ENCODE measurements at regions not wholly inside any gene's neighbourhood (a gene's known extent, or its start where the extent isn't known, plus 50 kb on each side); places are given as distances from the start of the nearest gene placed in this dataset.
A peak's percentile ranks its signal among the peaks of the same experiment; 100 is the strongest.

GRCh38 chr17:68794636-68795434, 160.4 kb downstream of the ABCA8 start:
- TF ChIP-seq CTCF (IDR thresholded peaks at IDR 0.05) (peak in 3 of 7 experiments; percentile 11 to 25 (median 25)), POLR2AphosphoS5 (IDR thresholded peaks at IDR 0.05) (no peak)
- no peaks in the 10 kb centered on the region for H3K36me3 ChIP-seq
- intact Hi-C loops (cut with DNase I; ENCODE audit: low total_unique reads), result no loop called here
- H3K27me3 ChIP-seq, result no peaks in the 10 kb centered on the region
- 22 to 32% (median 26%) methylated on average over 5 of the region's 5 CpGs for WGBS, 5 donors
- peak in 1 of 2 donors; percentile 76 for DNase-seq
- peaks cover 7 to 37% (median 22%) of the 10 kb centered on the region in 4 donors for H3K4me1 ChIP-seq
- H3K4me3 ChIP-seq, result peak overlapping the region in 1 of 4 donors; percentile 5
- peak overlapping the region in 4 of 5 donors; percentile 60 to 80 (median 72) for H3K27ac ChIP-seq
- no peaks in the 10 kb centered on the region for H3K9me3 ChIP-seq

- Histone ChIP-seq H3K27me3 (no peaks in the 10 kb centered on the region), H3K4me3 (no peak overlapping the region), H3K4me1 (peaks cover 7 to 37% (median 22%) of the 10 kb centered on the region in 4 donors), H3K9me3 (no peaks in the 10 kb centered on the region), H3K36me3 (no peaks in the 10 kb centered on the region), H3K27ac (peak overlapping the region in 4 of 5 donors; percentile 60 to 80 (median 72))
- no peak for TF ChIP-seq POLR2AphosphoS5 (IDR thresholded peaks at IDR 0.05)
- no peak for TF ChIP-seq CTCF (IDR thresholded peaks at IDR 0.05)
- TF ChIP-seq POLR2A (IDR thresholded peaks at IDR 0.05), result no peak
- no peak for TF ChIP-seq EP300 (IDR thresholded peaks at IDR 0.05)
- 25 to 60% (median 27%) methylated on average over 2 of the region's 2 CpGs for WGBS, 5 donors
- intact Hi-C loops (cut with DNase I; ENCODE audit: low total_unique reads), result no loop called here
- no peak for DNase-seq
These were observed 162.3 kb downstream of the ABCA8 start for GRCh38 chr17:68792873-68793272.

DNA sequence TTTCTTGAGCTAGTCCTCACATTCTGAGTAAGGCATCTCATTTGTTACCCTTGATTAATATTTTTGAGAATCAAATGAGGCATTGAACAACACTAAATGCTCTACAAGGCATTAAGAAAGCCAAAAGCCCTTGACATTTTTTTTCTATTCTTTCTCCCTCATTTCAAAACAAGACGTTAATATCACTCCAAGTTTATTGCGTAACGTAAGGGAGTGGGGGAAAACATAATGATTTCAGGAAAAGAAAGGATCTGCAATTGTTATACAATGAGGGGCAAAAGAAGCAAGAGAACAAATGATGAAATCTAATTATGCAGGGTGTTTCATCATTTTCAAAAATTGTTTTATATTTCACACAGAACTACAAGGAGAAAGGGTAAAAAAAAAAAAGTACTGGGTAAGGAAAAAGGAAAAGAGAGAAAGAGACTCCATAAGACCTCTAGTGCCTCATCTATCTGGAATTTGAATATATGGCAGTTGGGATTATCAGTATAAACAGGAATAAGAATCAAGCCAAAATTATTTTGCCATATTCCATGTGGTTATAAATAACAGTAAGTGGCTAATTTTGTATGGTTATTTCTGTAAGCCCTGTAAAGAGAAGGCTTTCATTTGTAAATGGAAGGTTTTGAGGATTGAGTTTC, 163.0 kb downstream of the ABCA8 start:
- 48 to 72% (median 58%) methylated on average over 3 of the region's 3 CpGs for WGBS, 5 donors
- Histone ChIP-seq H3K36me3 (no peaks in the 10 kb centered on the region), H3K27ac (peak overlapping the region in 3 of 5 donors; percentile 60 to 80 (median 79)), H3K4me1 (peaks cover 7 to 37% (median 22%) of the 10 kb centered on the region in 4 donors), H3K27me3 (no peaks in the 10 kb centered on the region), H3K4me3 (no peak overlapping the region), H3K9me3 (no peaks in the 10 kb centered on the region)
- intact Hi-C loops (cut with DNase I; ENCODE audit: low total_unique reads), result no loop called here
- no peak for TF ChIP-seq CTCF (IDR thresholded peaks at IDR 0.05)
- TF ChIP-seq POLR2AphosphoS5 (IDR thresholded peaks at IDR 0.05), result peak in 1 of 3 donors; percentile 28
- TF ChIP-seq POLR2A (IDR thresholded peaks at IDR 0.05), result no peak
- TF ChIP-seq EP300 (IDR thresholded peaks at IDR 0.05), result no peak
- peak in 1 of 2 donors; percentile 41 for DNase-seq

DNA sequence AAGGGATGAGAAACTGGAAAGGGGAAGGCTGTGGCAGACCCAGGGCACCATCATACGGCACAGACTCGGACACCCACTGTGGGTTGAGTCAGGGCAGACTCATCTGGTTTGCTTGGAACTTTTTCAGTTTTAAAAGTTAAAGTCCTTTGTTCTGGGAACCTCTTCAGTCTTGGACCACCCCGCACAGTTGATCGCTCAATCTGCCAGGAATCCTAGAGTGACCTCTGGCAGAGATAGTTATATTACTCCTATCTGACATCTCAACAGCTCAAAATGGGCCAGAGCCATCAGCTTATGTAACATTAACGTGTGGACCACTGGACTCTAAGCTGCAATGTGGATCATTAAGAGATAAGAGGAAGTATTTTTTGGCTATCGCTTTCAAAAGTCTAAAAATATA, 164.3 kb downstream of the ABCA8 start:
- no peak overlapping the region for H3K4me3 ChIP-seq
- no peaks in the 10 kb centered on the region for H3K9me3 ChIP-seq
- intact Hi-C loops (cut with DNase I; ENCODE audit: low total_unique reads), result no loop called here
- TF ChIP-seq EP300 (IDR thresholded peaks at IDR 0.05), result no peak
- TF ChIP-seq CTCF (IDR thresholded peaks at IDR 0.05), result no peak
- no peak for TF ChIP-seq POLR2AphosphoS5 (IDR thresholded peaks at IDR 0.05)
- no peak for TF ChIP-seq POLR2A (IDR thresholded peaks at IDR 0.05)
- peaks cover 7 to 37% (median 22%) of the 10 kb centered on the region in 4 donors for H3K4me1 ChIP-seq
- H3K36me3 ChIP-seq, result no peaks in the 10 kb centered on the region
- peak overlapping the region in 3 of 5 donors; percentile 42 to 80 (median 56) for H3K27ac ChIP-seq
- 55 to 73% (median 69%) methylated on average over 6 of the region's 6 CpGs for WGBS, 5 donors
- no peaks in the 10 kb centered on the region for H3K27me3 ChIP-seq
- peak in 1 of 2 donors; percentile 59 for DNase-seq

Measured in stomach (tissue), 8 donors.